ENCODE measurements at regions not wholly inside any gene's neighbourhood (a gene's known extent, or its start where the extent isn't known, plus 50 kb on each side); places are given as distances from the start of the nearest gene placed in this dataset.
"Not testable (repeated sequence)": the region's sequence is repeated elsewhere in the genome, so short reads cannot be mapped to it uniquely, and the experiment has no call there.

DNA sequence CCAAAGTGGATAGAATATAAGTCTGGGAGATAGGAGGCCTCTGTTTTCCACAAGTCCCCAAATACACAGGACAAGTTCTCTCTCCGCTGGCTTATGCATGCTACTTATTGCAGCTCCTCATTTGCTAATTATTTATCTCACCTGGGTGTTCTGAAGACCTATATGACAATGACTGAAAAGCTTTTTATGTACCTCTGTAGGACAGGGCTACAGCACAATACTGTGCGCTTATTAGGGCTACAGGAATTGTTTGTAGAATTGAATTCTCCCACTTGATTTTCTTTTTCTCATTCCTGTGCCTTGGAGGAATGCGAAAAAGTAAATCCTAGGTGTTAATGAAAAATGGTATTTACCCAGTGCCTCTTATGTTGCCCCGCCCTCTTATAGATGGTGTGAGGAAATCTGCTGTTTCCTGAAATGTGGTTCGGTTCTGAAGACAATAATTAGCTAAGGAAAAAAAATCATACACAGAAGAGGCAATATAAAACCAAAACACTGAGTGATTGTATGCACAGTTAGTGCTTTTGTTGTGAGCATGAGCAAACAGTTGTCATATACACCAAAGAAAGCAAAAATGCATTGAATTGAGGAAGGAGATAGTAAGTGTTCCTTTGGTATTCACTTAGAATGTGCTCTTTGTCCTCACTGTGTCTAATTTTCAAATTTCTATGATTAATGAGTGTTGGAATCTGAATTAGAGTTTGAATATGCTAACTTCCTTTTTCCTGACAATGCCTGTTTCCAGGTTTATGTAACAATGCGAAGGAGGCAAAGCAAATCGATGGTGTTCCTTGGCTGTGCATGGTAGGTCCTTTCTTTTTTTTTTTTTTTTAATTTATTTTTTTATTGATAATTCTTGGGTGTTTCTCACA lies 78.7 kb upstream of the PNPT1 start:
- Histone ChIP-seq H3K27me3 (replicated peaks in 2 of 5; ENCODE audit: control insufficient read depth in 4 of 5, insufficient read depth in 5 of 5, low read length in 4 of 5) (peaks cover 0 to 3% (median 3%) of the 10 kb centered on the region in 5 experiments), H3K27ac (ENCODE audit: insufficient read depth in 1 of 2, low read depth in 1 of 2, low read length in 2 of 2, poor library complexity in 1 of 2, severe bottlenecking in 2 of 2) (no peak overlapping the region), H3K9me3 (ENCODE audit: control extremely low read depth in 1 of 5, control insufficient read depth in 4 of 5, insufficient read depth in 2 of 5, low read depth in 1 of 5, low read length in 4 of 5) (no peaks in the 10 kb centered on the region), H3K36me3 (ENCODE audit: control insufficient read depth in 4 of 4, insufficient read depth in 4 of 4, low read length in 3 of 4) (no peaks in the 10 kb centered on the region), H3K4me3 (ENCODE audit: control insufficient read depth in 1 of 7, extremely low read depth in 1 of 7, insufficient read depth in 4 of 7, low read depth in 2 of 7, low read length in 6 of 7) (no peak overlapping the region), H3K4me1 (ENCODE audit: control extremely low read depth in 1 of 4, control insufficient read depth in 4 of 4, insufficient read depth in 4 of 4, low read length in 3 of 4) (no peaks in the 10 kb centered on the region)
- DNase-seq, result no peak
- CTCF ChIA-PET, result interaction anchor here (0.8 to 1.6 kb wide), 4 partner anchors 11 to 189 kb away, joined by 3 to 10 read pairs (median 4); no protein-coding TSS in a partner anchor
- POLR2A ChIA-PET, result no interaction called here
- WGBS (ENCODE audit: insufficient coverage), result 89% methylated on average over 2 of the region's 7 CpGs

DNA sequence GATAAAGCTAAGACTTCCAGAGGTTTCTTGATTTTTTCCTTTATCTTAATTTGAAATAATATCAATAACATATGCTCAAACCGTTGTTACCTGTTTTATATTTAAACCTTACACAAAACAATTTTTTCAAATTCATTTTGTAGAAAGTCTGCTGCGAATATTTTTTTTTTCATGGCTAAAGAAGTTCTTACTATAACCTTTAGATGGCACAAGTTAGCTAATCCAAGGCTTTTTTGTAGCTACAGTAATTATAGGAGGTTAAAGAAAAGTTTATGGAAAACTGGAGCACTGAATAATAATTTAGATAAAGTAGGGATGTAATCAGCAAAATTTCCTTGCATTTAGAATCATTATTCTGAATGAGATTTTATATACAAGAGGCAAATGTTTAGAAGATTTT lies 78.0 kb upstream of the PNPT1 start:
- no peak overlapping the region for H3K4me3 ChIP-seq (ENCODE audit: control insufficient read depth in 1 of 7, extremely low read depth in 1 of 7, insufficient read depth in 4 of 7, low read depth in 2 of 7, low read length in 6 of 7)
- no CpG with 5 or more reads among the region's 2 CpGs for WGBS (ENCODE audit: insufficient coverage)
- DNase-seq, result peak in 2 of 3 donors; percentile 3 to 8
- peaks cover 0 to 4% (median 3%) of the 10 kb centered on the region in 5 experiments for H3K27me3 ChIP-seq (replicated peaks in 2 of 5; ENCODE audit: control insufficient read depth in 4 of 5, insufficient read depth in 5 of 5, low read length in 4 of 5)
- no peak overlapping the region for H3K27ac ChIP-seq (ENCODE audit: insufficient read depth in 1 of 2, low read depth in 1 of 2, low read length in 2 of 2, poor library complexity in 1 of 2, severe bottlenecking in 2 of 2)
- ChIA-PET POLR2A (no interaction called here), CTCF (interaction anchor here (0.6 to 1.6 kb wide), 5 partner anchors 12 to 582 kb away, joined by 3 to 10 read pairs (median 3); no protein-coding TSS in a partner anchor)
- no peaks in the 10 kb centered on the region for H3K9me3 ChIP-seq (ENCODE audit: control extremely low read depth in 1 of 5, control insufficient read depth in 4 of 5, insufficient read depth in 2 of 5, low read depth in 1 of 5, low read length in 4 of 5)
- no peaks in the 10 kb centered on the region for H3K36me3 ChIP-seq (ENCODE audit: control insufficient read depth in 4 of 4, insufficient read depth in 4 of 4, low read length in 3 of 4)
- H3K4me1 ChIP-seq (ENCODE audit: control extremely low read depth in 1 of 4, control insufficient read depth in 4 of 4, insufficient read depth in 4 of 4, low read length in 3 of 4), result no peaks in the 10 kb centered on the region

DNA sequence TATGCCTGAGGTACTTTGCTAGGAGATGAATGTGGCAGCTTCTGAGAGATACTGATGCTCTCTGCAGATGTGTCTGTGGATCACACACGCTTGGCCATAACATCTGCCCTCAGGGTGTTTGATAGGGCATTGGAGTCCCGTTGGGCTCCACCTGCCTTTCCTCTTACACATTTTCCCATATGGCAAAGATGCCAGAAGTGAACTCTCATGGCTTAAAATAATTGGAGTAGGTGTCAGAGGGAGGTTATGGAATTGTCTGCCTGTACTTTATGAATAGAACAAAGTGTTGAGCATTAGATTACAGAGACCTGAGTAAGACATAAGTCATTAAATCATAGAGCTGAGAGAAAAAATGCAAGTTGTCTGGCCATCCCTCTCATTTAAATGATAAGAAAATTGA lies 75.3 kb upstream of the PNPT1 start:
- no peak for DNase-seq
- ChIA-PET CTCF (interaction anchor here (0.7 kb wide), 1 partner anchor 33 kb away, joined by 3 read pairs; no protein-coding TSS in a partner anchor), POLR2A (no interaction called here)

DNA sequence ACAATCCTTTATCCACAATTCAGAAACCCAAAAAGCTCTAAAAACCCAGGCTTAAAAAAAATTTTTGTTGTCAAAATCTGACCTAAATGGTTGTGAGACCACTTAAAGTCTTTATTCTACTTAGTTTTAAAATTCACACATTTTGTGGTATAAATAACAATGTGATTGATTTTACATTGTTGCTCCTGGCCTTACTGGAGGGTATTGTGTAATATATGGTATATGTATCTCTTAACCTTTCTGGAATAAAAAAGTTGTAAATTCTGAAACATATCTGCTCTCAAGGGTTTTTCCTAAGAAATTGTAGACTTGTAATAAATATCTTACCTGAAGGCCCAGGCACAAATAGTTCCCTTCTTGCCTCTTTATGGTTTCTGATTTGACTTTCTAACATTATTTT lies 73.3 kb upstream of the PNPT1 start:
- H3K4me1 ChIP-seq (ENCODE audit: control extremely low read depth in 1 of 4, control insufficient read depth in 4 of 4, insufficient read depth in 4 of 4, low read length in 3 of 4), result no peaks in the 10 kb centered on the region
- no peaks in the 10 kb centered on the region for H3K36me3 ChIP-seq (ENCODE audit: control insufficient read depth in 4 of 4, insufficient read depth in 4 of 4, low read length in 3 of 4)
- H3K9me3 ChIP-seq (ENCODE audit: control extremely low read depth in 1 of 5, control insufficient read depth in 4 of 5, insufficient read depth in 2 of 5, low read depth in 1 of 5, low read length in 4 of 5), result no peaks in the 10 kb centered on the region
- no peak for DNase-seq
- ChIA-PET CTCF (interaction anchor here (0.7 to 0.9 kb wide), 2 partner anchors 11 to 14 kb away, joined by 3 read pairs; no protein-coding TSS in a partner anchor), POLR2A (no interaction called here)
- peaks cover 0 to 4% (median 3%) of the 10 kb centered on the region in 5 experiments for H3K27me3 ChIP-seq (replicated peaks in 2 of 5; ENCODE audit: control insufficient read depth in 4 of 5, insufficient read depth in 5 of 5, low read length in 4 of 5)
- no peak overlapping the region for H3K4me3 ChIP-seq (ENCODE audit: control insufficient read depth in 1 of 7, extremely low read depth in 1 of 7, insufficient read depth in 4 of 7, low read depth in 2 of 7, low read length in 6 of 7)
- H3K27ac ChIP-seq (ENCODE audit: insufficient read depth in 1 of 2, low read depth in 1 of 2, low read length in 2 of 2, poor library complexity in 1 of 2, severe bottlenecking in 2 of 2), result no peak overlapping the region

More for the DNA sequence above, 75.3 kb upstream of the PNPT1 start:
- Histone ChIP-seq H3K4me3 (ENCODE audit: control insufficient read depth in 1 of 7, extremely low read depth in 1 of 7, insufficient read depth in 4 of 7, low read depth in 2 of 7, low read length in 6 of 7) (no peak overlapping the region), H3K36me3 (ENCODE audit: control insufficient read depth in 4 of 4, insufficient read depth in 4 of 4, low read length in 3 of 4) (no peaks in the 10 kb centered on the region), H3K9me3 (ENCODE audit: control extremely low read depth in 1 of 5, control insufficient read depth in 4 of 5, insufficient read depth in 2 of 5, low read depth in 1 of 5, low read length in 4 of 5) (no peaks in the 10 kb centered on the region), H3K4me1 (ENCODE audit: control extremely low read depth in 1 of 4, control insufficient read depth in 4 of 4, insufficient read depth in 4 of 4, low read length in 3 of 4) (no peaks in the 10 kb centered on the region), H3K27me3 (replicated peaks in 2 of 5; ENCODE audit: control insufficient read depth in 4 of 5, insufficient read depth in 5 of 5, low read length in 4 of 5) (peaks cover 0 to 4% (median 3%) of the 10 kb centered on the region in 5 experiments), H3K27ac (ENCODE audit: insufficient read depth in 1 of 2, low read depth in 1 of 2, low read length in 2 of 2, poor library complexity in 1 of 2, severe bottlenecking in 2 of 2) (no peak overlapping the region)
- 100% methylated on average over 1 of the region's 2 CpGs for WGBS (ENCODE audit: insufficient coverage)

DNA sequence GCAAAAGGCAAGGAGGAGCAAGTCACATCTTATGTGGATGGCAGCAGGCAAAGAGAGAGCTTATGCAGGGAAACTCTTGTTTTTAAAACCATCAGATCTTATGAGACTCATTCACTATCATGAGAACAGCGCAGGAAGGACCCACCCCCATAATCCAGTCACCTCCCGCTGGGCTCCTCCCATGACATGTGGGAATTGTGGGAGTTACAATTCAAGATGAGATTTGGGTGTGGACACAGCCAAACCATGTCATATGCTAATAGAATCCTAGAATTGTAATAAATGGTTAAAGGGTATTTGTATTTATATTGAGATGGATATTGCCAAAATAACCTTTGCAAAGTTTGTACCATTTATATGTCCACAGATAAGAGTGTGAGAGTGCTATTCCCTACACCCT lies 72.1 kb upstream of the PNPT1 start:
- CTCF ChIA-PET, result not testable (repeated sequence)
- no CpG with 5 or more reads among the region's 2 CpGs for WGBS (ENCODE audit: insufficient coverage)

DNA sequence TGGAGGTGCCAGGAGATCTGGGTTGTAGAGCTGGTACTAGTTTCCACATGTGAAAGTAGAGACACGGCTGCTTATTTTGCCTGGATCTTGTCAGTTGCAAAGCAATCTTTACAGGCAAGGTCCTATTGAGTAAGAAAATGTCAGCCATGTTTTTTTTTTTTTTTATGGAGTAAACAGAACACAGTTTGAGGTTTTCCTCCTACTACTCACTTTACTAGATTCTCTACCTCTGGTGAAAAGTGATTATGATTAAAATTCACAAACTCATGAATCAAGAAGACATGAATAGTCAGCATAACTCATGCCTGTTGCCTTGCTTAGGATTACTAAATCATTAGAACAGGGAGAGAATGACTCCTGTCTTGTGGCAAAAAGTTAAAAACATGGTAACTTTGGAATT lies 70.1 kb upstream of the PNPT1 start:
- WGBS (ENCODE audit: insufficient coverage), result 100% methylated on average over 1 of the region's 1 CpG
- no peak overlapping the region for H3K27ac ChIP-seq (ENCODE audit: insufficient read depth in 1 of 2, low read depth in 1 of 2, low read length in 2 of 2, poor library complexity in 1 of 2, severe bottlenecking in 2 of 2)
- H3K27me3 ChIP-seq (replicated peaks in 2 of 5; ENCODE audit: control insufficient read depth in 4 of 5, insufficient read depth in 5 of 5, low read length in 4 of 5), result peaks cover 0 to 5% (median 0%) of the 10 kb centered on the region in 5 experiments
- H3K4me1 ChIP-seq (ENCODE audit: control extremely low read depth in 1 of 4, control insufficient read depth in 4 of 4, insufficient read depth in 4 of 4, low read length in 3 of 4), result no peaks in the 10 kb centered on the region
- H3K4me3 ChIP-seq (ENCODE audit: control insufficient read depth in 1 of 7, extremely low read depth in 1 of 7, insufficient read depth in 4 of 7, low read depth in 2 of 7, low read length in 6 of 7), result no peak overlapping the region
- POLR2A ChIA-PET, result no interaction called here
- H3K9me3 ChIP-seq (ENCODE audit: control extremely low read depth in 1 of 5, control insufficient read depth in 4 of 5, insufficient read depth in 2 of 5, low read depth in 1 of 5, low read length in 4 of 5), result no peaks in the 10 kb centered on the region
- H3K36me3 ChIP-seq (ENCODE audit: control insufficient read depth in 4 of 4, insufficient read depth in 4 of 4, low read length in 3 of 4), result no peaks in the 10 kb centered on the region
- CTCF ChIA-PET, result no interaction called here
- no peak for DNase-seq

More for the DNA sequence above, 72.1 kb upstream of the PNPT1 start:
- H3K4me3 ChIP-seq (ENCODE audit: control insufficient read depth in 1 of 7, extremely low read depth in 1 of 7, insufficient read depth in 4 of 7, low read depth in 2 of 7, low read length in 6 of 7); DNase-seq; H3K36me3 ChIP-seq (ENCODE audit: control insufficient read depth in 4 of 4, insufficient read depth in 4 of 4, low read length in 3 of 4); POLR2A ChIA-PET; H3K4me1 ChIP-seq (ENCODE audit: control extremely low read depth in 1 of 4, control insufficient read depth in 4 of 4, insufficient read depth in 4 of 4, low read length in 3 of 4); H3K9me3 ChIP-seq (ENCODE audit: control extremely low read depth in 1 of 5, control insufficient read depth in 4 of 5, insufficient read depth in 2 of 5, low read depth in 1 of 5, low read length in 4 of 5); H3K27me3 ChIP-seq (replicated peaks in 2 of 5; ENCODE audit: control insufficient read depth in 4 of 5, insufficient read depth in 5 of 5, low read length in 4 of 5); H3K27ac ChIP-seq (ENCODE audit: insufficient read depth in 1 of 2, low read depth in 1 of 2, low read length in 2 of 2, poor library complexity in 1 of 2, severe bottlenecking in 2 of 2): not testable (repeated sequence)

DNA sequence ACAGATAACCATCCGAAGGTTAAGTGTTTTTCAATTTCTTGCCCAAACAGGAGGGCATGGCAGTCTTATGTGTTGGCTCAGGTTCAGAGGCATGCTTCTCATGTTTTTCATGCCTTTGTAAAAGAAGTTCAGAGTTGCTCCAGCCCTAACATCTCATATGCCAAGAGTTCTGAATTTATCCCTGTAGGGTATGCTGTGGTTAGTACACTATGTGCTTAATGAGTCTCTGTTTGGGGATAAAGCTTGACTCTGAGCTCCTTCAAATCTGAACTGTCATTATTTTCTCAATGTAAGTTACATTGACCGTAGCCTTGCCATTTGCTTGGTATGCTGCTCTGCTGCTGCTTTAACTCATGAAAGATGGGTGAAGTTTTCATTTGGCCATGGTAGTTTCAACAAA lies 67.9 kb upstream of the PNPT1 start:
- CTCF ChIA-PET, result no interaction called here

More for the DNA sequence above, 67.9 kb upstream of the PNPT1 start:
- Histone ChIP-seq H3K9me3 (ENCODE audit: control extremely low read depth in 1 of 5, control insufficient read depth in 4 of 5, insufficient read depth in 2 of 5, low read depth in 1 of 5, low read length in 4 of 5) (no peaks in the 10 kb centered on the region), H3K4me3 (ENCODE audit: control insufficient read depth in 1 of 7, extremely low read depth in 1 of 7, insufficient read depth in 4 of 7, low read depth in 2 of 7, low read length in 6 of 7) (no peak overlapping the region), H3K27me3 (replicated peaks in 2 of 5; ENCODE audit: control insufficient read depth in 4 of 5, insufficient read depth in 5 of 5, low read length in 4 of 5) (peaks cover 0 to 5% (median 0%) of the 10 kb centered on the region in 5 experiments), H3K4me1 (ENCODE audit: control extremely low read depth in 1 of 4, control insufficient read depth in 4 of 4, insufficient read depth in 4 of 4, low read length in 3 of 4) (no peaks in the 10 kb centered on the region), H3K27ac (ENCODE audit: insufficient read depth in 1 of 2, low read depth in 1 of 2, low read length in 2 of 2, poor library complexity in 1 of 2, severe bottlenecking in 2 of 2) (no peak overlapping the region), H3K36me3 (ENCODE audit: control insufficient read depth in 4 of 4, insufficient read depth in 4 of 4, low read length in 3 of 4) (no peaks in the 10 kb centered on the region)
- POLR2A ChIA-PET, result no interaction called here
- 100% methylated on average over 2 of the region's 2 CpGs for WGBS (ENCODE audit: insufficient coverage)
- no peak for DNase-seq
